Head of caudate nucleus (tissue), 42 donors: ENCODE measurements at regions not wholly inside any gene's neighbourhood (a gene's known extent, or its start where the extent isn't known, plus 50 kb on each side); places are given as distances from the start of the nearest gene placed in this dataset.
A peak's percentile ranks its signal among the peaks of the same experiment; 100 is the strongest.

Source experiments
- DNase-seq, 42 donors: peaks; one replicate each; pipeline versions ENCODE4 v3.0.0 to v3.0.0-alpha.2; 2020 to 2021; ENCODE audit warnings: mixed read lengths in 7 of 42
- intact Hi-C: fragments of 100-400 bp; cut with DNase I; formaldehyde crosslinking; loops from one replicate; pipeline ENCODE4 v1.15.0; 2022

DNA sequence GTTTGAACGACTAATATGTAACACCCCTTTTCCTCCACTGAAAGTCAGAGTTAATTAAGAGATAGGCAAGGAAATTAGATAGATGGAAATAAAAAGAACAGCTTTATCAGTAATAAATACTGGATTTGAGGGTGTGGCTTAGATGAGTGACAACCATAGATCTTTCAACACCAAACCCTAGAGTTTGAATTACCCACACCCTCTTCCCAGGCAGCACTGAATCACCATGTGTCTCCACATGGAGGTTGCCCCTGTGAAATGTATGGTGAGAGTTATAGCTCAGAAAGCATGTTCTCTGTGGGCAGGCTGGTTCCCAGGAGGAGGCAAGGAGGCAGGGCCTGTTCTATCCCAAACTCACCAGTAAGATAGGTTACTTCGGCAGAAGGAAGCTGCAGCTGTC, 69.7 kb downstream of the TMEM174 start:
- peak in 1 of 42 donors; percentile 5 for DNase-seq
- intact Hi-C loops = no loop called here

DNA sequence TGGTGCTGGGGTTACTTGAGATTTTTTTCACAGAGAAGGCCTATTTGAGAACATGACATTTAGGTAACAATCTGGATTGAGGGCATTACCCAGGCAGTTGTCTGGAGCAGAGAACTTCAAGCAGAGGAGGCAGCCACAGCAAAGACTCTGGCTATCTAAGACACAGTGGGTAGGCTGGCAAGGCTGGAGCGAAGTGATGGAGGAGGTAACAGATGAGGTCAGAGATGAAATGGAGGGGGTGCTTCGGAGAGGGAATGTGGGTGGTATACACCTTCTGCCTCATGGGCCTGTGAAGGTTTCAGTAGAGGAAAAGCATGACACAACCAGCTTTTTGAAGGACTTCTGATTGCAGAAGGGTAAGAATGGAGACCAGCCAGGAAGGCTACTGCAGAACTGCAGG, 65.9 kb downstream of the TMEM174 start:
- intact Hi-C loops = no loop called here
- peak in 1 of 42 donors; percentile 18 for DNase-seq

DNA sequence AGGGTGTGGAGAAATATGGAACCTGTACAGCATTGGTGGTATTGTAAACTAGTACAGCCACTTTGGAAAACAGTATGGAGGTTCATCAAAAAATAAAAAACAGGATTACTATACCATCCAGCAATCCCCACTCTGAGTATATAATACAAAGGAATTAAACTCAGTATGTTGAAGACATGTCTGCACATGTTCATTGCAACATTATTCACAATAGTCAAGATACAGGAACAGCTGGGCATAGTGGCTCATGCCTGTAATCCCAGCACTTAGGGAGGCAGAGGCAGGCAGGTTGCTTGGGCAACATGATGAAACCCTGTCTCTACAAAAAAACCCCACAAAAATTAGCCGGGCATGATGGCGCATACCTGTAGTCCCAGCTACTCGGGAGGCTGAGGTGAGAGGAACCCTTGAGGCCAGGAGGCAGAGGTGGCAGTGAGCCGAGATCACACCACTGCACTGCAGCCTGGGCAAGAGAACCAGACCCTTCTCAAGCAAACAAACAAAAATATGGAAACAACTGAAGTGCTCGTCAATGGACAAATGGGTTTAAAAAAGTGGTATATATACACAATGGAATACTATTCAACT, 63.6 kb downstream of the TMEM174 start:
- intact Hi-C loops = no loop called here

DNA sequence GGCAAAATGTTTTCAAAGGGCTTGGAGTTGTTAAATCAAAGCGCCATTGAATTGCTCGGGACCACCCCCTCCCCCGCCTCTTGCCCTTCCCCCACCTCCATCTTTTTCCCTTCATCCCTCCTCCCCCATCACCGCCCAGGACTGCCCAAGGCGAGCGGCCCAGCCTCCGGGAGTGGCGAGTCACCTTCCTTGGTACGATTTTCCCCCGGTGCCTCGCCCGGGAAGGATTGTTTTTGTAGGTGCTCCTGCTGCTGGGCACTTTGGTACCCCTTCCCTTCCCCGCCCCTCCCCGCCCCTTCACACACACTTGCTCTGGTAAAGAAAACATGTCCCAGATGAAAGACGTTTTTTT, 61.2 kb downstream of the TMEM174 start:
- intact Hi-C loops = no loop called here
- DNase-seq = no peak

More for the DNA sequence above, 63.6 kb downstream of the TMEM174 start:
- DNase-seq = no peak

DNA sequence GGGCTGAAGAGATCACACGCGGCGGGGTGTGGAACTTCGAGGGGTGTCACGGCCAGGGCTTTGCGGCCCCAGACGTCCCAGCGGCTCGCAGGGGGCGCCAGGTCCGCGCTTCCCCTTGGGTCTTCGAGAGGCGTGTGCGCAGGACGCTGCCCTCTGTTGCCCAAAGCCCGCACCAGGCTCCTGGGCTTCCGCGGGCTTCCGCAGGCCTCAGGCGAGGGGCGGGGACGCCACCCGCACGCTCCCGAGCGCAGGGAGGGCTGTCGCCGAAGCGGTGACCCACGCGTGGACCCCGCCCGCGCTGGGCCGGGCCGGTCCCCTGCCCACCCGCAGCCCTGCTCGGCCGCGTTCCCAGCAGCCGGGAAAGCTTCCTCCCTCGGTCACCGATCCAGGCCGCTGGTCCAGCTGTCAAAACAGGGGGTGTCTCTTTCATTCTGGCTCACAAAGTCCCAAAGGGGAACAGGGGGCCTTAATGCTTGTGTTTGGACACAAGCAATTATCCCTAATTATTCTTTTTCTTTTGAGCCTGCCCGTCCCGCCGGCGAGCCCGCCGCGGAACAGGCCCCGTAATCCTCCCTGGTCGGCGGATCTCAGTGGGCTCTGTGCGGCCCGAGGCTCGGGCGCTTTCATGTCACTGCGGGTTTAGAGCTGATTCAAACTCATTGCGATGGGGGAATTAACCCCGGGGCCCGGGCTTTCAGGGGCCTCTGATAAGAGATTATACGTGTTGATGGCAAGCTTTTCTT, 60.6 kb downstream of the TMEM174 start:
- peak in 2 of 42 donors; percentile 6 for DNase-seq
- intact Hi-C loops = no loop called here

DNA sequence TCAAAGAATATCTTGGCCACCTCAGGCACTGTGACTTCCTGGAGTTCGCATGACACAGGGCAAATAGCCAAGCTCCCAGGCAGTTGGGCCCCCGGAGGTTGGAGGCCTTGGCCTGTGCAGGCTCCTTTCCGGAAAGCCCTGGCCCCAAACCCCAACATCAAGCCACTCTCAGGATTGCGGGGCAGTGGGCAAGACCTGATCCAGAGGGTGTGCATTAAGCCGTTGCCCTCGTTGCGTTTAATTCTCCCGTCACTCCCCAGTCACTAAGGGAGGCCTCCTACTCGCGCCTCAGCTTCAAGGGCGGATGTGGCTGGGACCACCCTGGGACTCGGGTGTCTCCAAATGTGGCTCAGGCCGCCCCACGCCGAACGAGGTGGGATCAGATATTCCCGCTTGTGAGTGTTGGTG, 60.1 kb downstream of the TMEM174 start:
- DNase-seq = no peak
- intact Hi-C loops = no loop called here

DNA sequence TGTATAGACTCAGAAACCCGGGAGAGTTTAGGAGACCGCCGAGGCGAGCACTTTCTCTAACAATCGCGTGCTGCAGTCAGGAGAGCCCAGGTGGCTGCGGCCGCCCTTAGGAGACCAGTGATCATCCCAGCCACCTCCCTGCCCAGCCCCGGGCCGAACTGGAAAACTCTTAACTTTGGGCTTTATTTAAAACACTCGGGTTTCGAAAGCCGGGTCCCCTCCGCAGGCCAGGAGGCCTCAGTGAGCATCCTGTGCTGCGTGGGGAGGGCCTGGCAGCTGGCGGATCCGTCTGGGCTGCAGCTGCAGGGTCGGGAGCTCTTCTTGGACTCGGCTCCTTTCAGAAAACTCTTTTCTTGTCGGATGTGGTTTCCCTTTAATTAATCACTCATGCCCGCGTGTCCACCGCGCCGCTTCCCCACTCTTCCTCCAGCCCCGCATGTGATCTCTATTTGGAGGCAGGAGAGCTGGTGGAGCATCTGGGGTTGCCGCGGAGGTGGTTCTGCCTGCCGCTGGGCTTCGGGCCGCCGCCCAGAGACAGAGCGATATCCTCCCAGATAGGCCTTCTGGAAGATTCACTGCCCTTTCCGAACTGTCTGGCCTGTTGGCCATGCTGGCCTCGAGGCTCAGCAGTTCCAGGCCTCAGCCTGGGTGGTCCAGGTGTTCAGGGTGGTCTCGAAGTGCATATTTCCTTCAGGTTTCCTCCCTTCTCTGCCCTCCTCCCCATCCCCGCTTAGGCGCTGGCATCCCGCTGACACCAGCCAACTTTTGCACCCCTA, 59.5 kb downstream of the TMEM174 start:
- intact Hi-C loops = no loop called here
- DNase-seq = no peak

DNA sequence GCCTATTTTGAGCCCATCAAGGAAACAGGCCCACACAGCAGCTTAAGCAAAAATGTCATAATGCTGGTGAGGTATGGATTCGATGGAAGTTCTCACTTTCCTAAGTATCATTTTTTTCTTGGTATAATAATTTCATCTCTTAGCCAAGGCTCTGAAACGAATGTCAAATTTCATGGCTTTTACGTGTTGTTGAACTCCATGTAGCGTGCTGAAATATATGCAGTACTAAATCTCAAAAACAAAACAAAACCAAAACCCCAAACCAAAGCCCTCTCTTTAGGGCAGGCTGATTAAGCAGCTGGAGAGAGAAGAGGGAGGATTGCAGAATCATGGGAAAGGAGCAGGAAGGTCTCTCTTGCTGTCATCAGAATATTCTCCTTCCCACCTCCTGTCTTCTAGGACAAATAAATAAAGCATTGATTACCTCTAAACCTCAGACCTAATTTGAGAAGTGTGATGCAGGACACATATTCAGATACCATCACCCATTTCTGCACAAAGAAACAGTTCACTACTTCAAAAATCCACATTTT, 58.3 kb downstream of the TMEM174 start:
- intact Hi-C loops = no loop called here
- no peak for DNase-seq

DNA sequence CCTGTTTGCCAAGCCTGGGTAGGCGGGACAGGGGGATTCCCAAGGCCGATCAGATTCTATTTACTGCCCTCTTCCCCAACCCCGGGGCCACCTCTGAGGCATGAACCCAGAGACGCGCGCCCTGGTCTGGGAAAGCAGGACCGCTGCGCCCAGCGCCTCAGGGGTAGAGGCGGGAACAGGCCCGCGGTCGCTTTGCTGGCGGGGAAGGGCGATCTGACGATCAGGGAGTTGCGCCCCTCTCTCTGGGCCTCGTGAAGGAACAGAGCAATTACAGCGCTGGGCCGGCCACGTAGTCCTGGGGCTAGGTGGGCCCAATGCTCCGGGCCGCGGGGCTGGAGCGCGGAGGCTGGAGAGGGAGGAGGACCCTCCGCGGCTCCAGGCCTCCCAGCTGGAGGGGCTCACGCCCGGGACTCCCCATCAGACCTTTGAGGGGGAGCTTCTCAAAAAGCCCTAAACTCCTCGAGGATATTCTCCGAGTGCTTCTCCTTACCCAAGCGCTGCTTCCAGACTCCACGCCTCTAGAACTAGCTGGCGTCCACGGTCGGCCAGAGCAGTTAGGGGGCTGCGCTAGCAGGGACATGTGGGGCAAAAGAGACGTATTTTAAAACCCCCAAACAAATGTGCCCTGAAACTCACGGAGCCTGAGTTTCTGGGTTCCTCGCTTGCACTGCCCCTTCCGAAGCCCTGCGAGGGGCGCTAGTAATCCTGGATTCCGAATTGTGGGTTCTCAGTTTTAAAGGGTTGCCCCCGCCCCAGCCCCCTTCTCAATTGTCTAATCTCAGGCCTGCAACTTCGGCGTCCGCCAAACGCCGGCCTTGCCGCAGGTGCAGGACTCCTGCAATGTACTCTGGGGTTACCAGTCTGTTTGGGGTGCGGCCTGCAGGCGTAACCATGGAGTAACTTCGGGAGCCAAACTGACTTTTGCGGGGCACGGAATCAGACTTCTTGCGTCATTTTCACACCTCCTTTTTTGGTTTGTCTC, 57.6 kb downstream of the TMEM174 start:
- intact Hi-C loops = no loop called here
- no peak for DNase-seq

DNA sequence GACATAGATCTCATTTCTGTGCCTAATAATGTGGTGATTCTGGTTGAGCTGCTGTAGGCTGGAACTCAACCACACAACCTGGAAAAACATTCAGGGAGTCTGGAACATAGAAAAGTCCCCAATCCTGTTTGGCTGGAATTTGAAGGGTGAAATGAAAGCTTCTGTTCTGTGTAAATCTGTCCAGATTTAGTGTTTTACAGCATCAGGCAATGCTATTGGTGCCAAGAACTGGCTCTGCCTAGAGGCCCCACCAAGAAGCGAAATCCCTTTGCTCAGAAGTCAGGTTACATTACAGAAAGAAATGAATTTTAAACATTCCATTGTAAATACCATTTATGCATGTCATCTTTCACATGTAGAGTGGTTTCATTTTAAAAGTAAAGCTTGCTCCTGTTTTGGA, 56.3 kb downstream of the TMEM174 start:
- intact Hi-C loops = no loop called here

DNA sequence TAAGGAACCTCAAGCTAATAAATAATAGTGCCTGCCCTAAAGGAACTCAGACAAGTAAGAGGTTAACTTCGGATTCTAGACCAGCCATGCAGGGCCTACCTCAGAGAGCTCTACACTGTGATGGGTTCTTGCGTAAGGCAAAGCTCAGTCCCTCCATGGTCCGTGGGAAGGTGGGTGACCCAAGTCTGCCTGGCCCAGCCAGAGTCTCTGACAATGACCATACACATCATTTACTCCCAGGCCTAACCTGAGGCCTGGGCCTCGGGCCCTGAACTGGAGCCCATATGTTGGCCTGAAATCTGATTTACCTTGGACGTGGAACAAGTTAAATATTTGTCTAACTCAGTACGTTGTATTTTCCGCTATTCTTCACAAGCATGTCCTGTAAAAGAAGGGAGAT, 55.1 kb downstream of the TMEM174 start:
- intact Hi-C loops = no loop called here
- DNase-seq = no peak

More for the DNA sequence above, 56.3 kb downstream of the TMEM174 start:
- DNase-seq = no peak
